Brain microvascular endothelial cell (primary cell): ENCODE measurements at regions not wholly inside any gene's neighbourhood (a gene's known extent, or its start where the extent isn't known, plus 50 kb on each side); places are given as distances from the start of the nearest gene placed in this dataset.
"Not testable (repeated sequence)": the region's sequence is repeated elsewhere in the genome, so short reads cannot be mapped to it uniquely, and the experiment has no call there.

Experiments used
- DNase-seq: peaks from one replicate; pipeline ENCODE4 v3.0.0-alpha.2; 2020
- H3K27ac ChIP-seq: fragments of 250-450 bp; sonication (Bioruptor Pico); 2 replicates; pipeline ENCODE4 v1.5.1; 2020; ENCODE audit warnings: mild to moderate bottlenecking, moderate library complexity
- H3K27me3 ChIP-seq: fragments of 250-450 bp; sonication (Bioruptor Pico); replicated peaks from 2 replicates; pipeline ENCODE4 v1.5.1; 2020; ENCODE audit warnings: mild to moderate bottlenecking
- H3K36me3 ChIP-seq: fragments of 250-450 bp; sonication (Bioruptor Pico); replicated peaks from 2 replicates; pipeline ENCODE4 v1.5.1; 2020; ENCODE audit warnings: mild to moderate bottlenecking
- H3K4me3 ChIP-seq: 2 replicates; pipeline ENCODE4 v1.5.1; 2011; ENCODE audit warnings: low read depth, mild to moderate bottlenecking, control low read depth, low read length, moderate library complexity
- CTCF ChIP-seq: IDR thresholded peaks from 2 replicates; pipeline ENCODE4 v1.5.1; 2011; ENCODE audit warnings: low read depth, mild to moderate bottlenecking, moderate library complexity, low read length, control low read depth, inconsistent platforms; ENCODE audit errors: missing control alignments
- in situ Hi-C: cut with HindIII; loops from 2 replicates; pipeline ENCODE4 v1.10.0; 2017; ENCODE audit warnings: low sequenced_read_pairs, low pct_ligation_motif_present

- DNase-seq, result no peak
- TF ChIP-seq CTCF, result no peak
- H3K36me3 ChIP-seq, result no peaks in the 10 kb centered on the region
- in situ Hi-C loops, result no loop called here
- no peak overlapping the region for H3K27ac ChIP-seq
- no peaks in the 10 kb centered on the region for H3K27me3 ChIP-seq
- H3K4me3 ChIP-seq, result no peak overlapping the region
These were observed 719.7 kb upstream of the CDH8 start for GRCh38 chr16:62755938-62756337.

GRCh38 chr16:62752854-62753253 is 716.6 kb upstream of the CDH8 start:
- DNase-seq, result no peak
- Histone ChIP-seq H3K27ac (no peak overlapping the region), H3K27me3 (no peaks in the 10 kb centered on the region), H3K4me3 (no peak overlapping the region), H3K36me3 (no peaks in the 10 kb centered on the region)
- TF ChIP-seq CTCF, result no peak
- in situ Hi-C loops, result no loop called here

- DNase-seq, result no peak
- in situ Hi-C loops, result no loop called here
- no peaks in the 10 kb centered on the region for H3K36me3 ChIP-seq
These were observed 715.0 kb upstream of the CDH8 start for GRCh38 chr16:62751218-62751617.

GRCh38 chr16:62741692-62742091 is 705.5 kb upstream of the CDH8 start:
- Histone ChIP-seq H3K27me3 (no peaks in the 10 kb centered on the region), H3K27ac (no peak overlapping the region), H3K36me3 (no peaks in the 10 kb centered on the region), H3K4me3 (no peak overlapping the region)
- TF ChIP-seq CTCF, result no peak
- in situ Hi-C loops, result no loop called here
- no peak for DNase-seq

More at GRCh38 chr16:62751218-62751617, 715.0 kb upstream of the CDH8 start:
- Histone ChIP-seq H3K4me3 (no peak overlapping the region), H3K27me3 (no peaks in the 10 kb centered on the region), H3K27ac (no peak overlapping the region)
- no peak for TF ChIP-seq CTCF

- Histone ChIP-seq H3K27me3 (no peaks in the 10 kb centered on the region), H3K27ac (no peak overlapping the region), H3K4me3 (no peak overlapping the region), H3K36me3 (no peaks in the 10 kb centered on the region)
- no peak for TF ChIP-seq CTCF
- in situ Hi-C loops, result no loop called here
- DNase-seq, result no peak
These were observed 702.6 kb upstream of the CDH8 start for GRCh38 chr16:62738666-62739460.

GRCh38 chr16:62732092-62732491 is 695.9 kb upstream of the CDH8 start:
- no peaks in the 10 kb centered on the region for H3K36me3 ChIP-seq
- no peak overlapping the region for H3K4me3 ChIP-seq
- no peaks in the 10 kb centered on the region for H3K27me3 ChIP-seq
- TF ChIP-seq CTCF, result no peak
- DNase-seq, result no peak
- in situ Hi-C loops, result no loop called here
- no peak overlapping the region for H3K27ac ChIP-seq

GRCh38 chr16:62724670-62725269 is 688.5 kb upstream of the CDH8 start:
- in situ Hi-C loops, H3K4me3 ChIP-seq, H3K36me3 ChIP-seq, H3K27me3 ChIP-seq, DNase-seq, H3K27ac ChIP-seq: not testable (repeated sequence)
